SHP77 treated with DMSO at 0.1 percent for 48 hours (cell line): ENCODE measurements at regions not wholly inside any gene's neighbourhood (a gene's known extent, or its start where the extent isn't known, plus 50 kb on each side); places are given as distances from the start of the nearest gene placed in this dataset.
"Not testable (repeated sequence)": the region's sequence is repeated elsewhere in the genome, so short reads cannot be mapped to it uniquely, and the experiment has no call there.

ENCODE experiments used
- DNase-seq: peaks from one replicate; lab custom pipeline; 2025; lab: John Stamatoyannopoulos, UW

- no peak for DNase-seq
Measured at GRCh38 chr12:24668563-24668962, 280.3 kb downstream of the BCAT1 start.

GRCh38 chr12:24664161-24664880 is 284.6 kb downstream of the BCAT1 start:
- no peak for DNase-seq

GRCh38 chr12:24661657-24662096 is 287.2 kb downstream of the BCAT1 start:
- no peak for DNase-seq

GRCh38 chr12:24659016-24659415 is 289.9 kb downstream of the BCAT1 start:
- DNase-seq = no peak

GRCh38 chr12:24654344-24654743 is 294.6 kb downstream of the BCAT1 start:
- DNase-seq = not testable (repeated sequence)

- DNase-seq = no peak
Measured at GRCh38 chr12:24649634-24650033, 299.3 kb downstream of the BCAT1 start.

- DNase-seq = no peak
Measured at GRCh38 chr12:24649209-24649608, 299.7 kb downstream of the BCAT1 start.

- no peak for DNase-seq
Measured at GRCh38 chr12:24645254-24645653, 303.6 kb downstream of the BCAT1 start.

GRCh38 chr12:24643120-24644119 is 305.5 kb downstream of the BCAT1 start:
- DNase-seq = no peak

GRCh38 chr12:24639641-24640040 is 309.3 kb downstream of the BCAT1 start:
- no peak for DNase-seq

GRCh38 chr12:24632466-24632865 is 316.4 kb downstream of the BCAT1 start:
- DNase-seq = no peak

- DNase-seq = no peak
Measured at GRCh38 chr12:24631676-24632426, 317.1 kb downstream of the BCAT1 start.

GRCh38 chr12:24630856-24631255 is 318.0 kb downstream of the BCAT1 start:
- no peak for DNase-seq

GRCh38 chr12:24630446-24630845 is 318.5 kb downstream of the BCAT1 start:
- no peak for DNase-seq

GRCh38 chr12:24625103-24625502 is 323.8 kb downstream of the BCAT1 start:
- no peak for DNase-seq

- not testable (repeated sequence) for DNase-seq
Measured at GRCh38 chr12:24619954-24620353, 328.9 kb downstream of the BCAT1 start.

- DNase-seq = no peak
Measured at GRCh38 chr12:24617471-24617870, 331.4 kb downstream of the BCAT1 start.

- no peak for DNase-seq
Measured at GRCh38 chr12:24615967-24616411, 332.9 kb downstream of the BCAT1 start.

- DNase-seq = no peak
Measured at GRCh38 chr12:24608637-24609285, 340.1 kb downstream of the BCAT1 start.

- no peak for DNase-seq
Measured at GRCh38 chr12:24608108-24608507, 340.8 kb downstream of the BCAT1 start.

- DNase-seq = no peak
Measured at GRCh38 chr12:24605916-24606315, 343.0 kb downstream of the BCAT1 start.

GRCh38 chr12:24605466-24605865 is 343.4 kb downstream of the BCAT1 start:
- DNase-seq = no peak
